Activated CD4-positive, CD25-positive, alpha-beta regulatory T cell treated with anti-CD3 and anti-CD28 coated beads, Interleukin-2, amount 50 U/mL, for 24 hours (primary cell): ENCODE measurements at regions not wholly inside any gene's neighbourhood (a gene's known extent, or its start where the extent isn't known, plus 50 kb on each side); places are given as distances from the start of the nearest gene placed in this dataset.
"Not testable (repeated sequence)": the region's sequence is repeated elsewhere in the genome, so short reads cannot be mapped to it uniquely, and the experiment has no call there.

Source experiments
- ATAC-seq, 2 donors: fragments of 150-1000 bp; cut with Tn5 transposase; one replicate each; pipeline ENCODE4 v1.10.0; 2021; ENCODE audit warnings: mild to moderate bottlenecking in 1 of 2, moderate library complexity in 1 of 2

DNA sequence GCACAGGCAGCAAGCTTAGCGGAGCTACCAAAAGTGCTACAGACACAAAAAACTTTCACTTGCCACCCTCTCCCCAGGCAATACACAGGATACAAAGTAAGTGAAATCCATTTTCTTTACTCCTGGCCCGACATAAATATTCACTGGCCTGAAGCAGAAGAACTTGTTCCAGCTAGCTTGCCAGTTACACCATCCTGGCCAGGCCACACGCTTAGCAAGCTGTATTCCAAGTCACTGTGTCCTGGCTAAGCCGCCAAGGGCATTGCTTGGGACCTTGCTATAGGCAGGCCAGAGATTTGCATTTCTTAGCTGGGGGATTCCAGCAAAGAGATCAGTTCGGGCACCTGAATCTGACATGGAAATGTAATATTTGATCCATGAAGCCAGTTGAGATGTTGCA is 71.0 kb upstream of the SLC1A3 start:
- no peak for ATAC-seq

DNA sequence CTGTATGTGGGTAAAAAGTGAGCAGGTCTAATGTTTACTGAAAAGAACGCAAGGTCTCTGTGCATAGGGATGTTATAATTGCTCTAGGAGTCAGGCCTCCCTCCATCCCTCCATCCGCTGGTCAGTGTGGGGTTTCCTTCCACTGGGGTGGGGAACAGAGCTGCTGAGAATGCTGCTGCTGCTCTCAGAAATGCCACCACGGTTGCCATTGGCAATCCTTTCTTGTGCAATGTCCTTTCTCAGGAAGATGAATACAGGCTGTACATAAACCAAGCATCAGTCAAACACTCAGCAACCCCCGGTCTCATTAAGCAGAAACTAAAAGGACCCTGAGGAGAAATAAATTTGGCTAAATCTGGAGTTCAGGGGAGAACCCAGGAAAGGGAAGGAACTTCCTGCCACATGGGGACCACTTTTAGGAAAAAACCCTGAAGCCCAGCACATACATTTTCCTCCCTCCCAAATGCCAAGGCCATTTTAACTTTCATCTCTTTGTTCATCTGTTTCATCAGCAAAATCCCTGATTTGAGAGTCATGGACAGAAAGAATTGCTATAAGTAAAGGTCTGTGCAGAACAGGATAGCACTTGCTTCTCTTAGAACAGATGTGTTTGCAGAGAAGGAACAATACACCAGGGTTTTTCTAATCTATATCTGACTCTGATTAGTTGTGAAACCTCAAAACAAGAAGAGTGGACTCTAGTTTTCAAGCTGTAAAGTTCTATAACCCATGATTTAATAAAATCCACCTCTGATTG is 70.4 kb upstream of the SLC1A3 start:
- no peak for ATAC-seq

DNA sequence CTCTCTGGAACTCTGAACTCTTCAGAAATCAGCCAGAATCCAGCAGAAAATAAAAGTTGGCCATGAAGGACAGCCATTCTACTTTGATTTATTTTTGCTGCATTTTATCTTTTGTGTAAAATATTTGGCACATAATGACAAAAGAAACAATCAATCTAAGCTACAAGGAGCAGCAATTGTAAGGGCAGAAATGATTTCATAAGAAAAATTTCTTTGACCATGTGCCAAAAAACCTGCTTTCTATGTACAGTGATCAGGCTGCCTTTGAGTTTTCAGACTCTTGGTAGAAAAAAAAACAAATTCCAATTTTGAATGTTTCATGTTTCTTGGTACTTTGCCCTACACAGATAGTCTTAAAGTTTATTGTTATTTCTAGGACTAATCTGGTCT is 69.8 kb upstream of the SLC1A3 start:
- no peak for ATAC-seq

DNA sequence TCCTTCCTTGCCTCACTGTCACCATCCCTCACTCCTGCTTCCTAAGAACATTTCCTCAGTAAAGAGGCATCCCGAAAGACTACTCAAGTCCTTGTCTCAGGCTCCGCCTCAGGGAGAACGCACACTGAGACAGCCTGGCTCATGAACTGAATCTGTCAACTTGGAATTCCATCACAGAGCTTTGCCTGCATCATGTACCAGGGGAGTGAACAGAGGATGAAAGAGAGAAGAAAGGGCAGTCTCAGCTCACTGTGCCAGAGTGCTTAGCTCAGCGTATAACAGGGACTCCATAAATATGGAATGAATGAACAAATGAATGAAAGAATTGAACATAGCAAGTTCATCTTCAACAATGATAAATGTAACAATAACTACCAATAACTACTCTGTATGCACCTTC is 68.7 kb upstream of the SLC1A3 start:
- ATAC-seq = no peak

DNA sequence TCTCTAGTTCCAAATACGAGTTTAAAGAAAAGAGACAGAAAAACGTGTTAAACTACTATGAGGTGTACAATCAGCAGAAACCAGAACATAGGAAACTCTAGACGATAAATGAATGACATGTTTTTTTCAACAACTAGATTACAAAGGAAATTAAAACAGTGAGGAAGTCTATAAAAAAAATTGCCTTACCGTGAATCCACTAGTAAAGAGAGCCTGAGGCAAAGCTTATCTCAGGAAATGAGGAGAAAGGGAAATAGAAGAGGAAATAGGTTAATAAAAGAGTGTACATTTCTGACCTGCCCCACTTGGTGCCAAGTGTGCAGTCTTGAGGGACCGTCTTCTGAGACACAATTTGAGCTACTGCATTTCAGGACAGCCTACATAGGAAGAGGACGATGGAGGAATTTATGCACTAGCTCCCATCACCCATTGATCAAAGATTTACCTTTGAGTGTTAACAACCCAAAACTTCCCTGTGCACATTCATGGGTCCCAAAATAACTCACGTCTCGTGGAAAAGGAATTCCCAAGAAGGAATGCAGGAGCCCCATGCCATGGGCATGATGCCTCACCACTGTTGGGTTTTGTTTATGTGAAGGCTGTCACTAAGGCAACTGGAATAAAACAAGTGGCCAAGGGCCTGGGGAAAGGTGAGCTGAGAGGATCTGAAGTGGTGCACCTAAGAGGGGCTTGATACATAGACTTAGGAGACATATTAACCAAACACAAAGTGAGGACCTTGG is 53.6 kb upstream of the SLC1A3 start:
- no peak for ATAC-seq

DNA sequence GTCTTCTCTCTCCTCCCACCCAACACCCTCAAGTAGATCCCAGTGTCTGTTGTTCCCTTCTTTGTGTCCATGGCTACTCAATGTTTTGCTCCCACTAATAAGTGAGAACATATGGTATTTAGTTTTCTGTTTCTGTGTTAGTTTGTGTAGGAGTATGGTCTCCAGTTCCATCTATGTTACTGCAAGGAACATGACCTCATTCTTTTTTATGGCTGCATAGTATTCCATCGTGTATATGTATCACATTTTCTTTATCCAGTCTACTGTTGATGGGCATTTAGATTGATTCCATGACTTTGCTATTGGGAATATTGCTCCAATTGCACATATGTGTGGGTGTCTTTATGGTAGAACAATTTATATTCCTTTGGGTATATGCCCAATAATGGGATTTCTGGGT is 51.4 kb upstream of the SLC1A3 start:
- ATAC-seq = not testable (repeated sequence)
